ENCODE measurements at regions not wholly inside any gene's neighbourhood (a gene's known extent, or its start where the extent isn't known, plus 50 kb on each side); places are given as distances from the start of the nearest gene placed in this dataset.

GRCh38 chr2:16015903-16016265, 75.5 kb downstream of the MYCN start:
- intact Hi-C loops (cut with micrococcal nuclease): no loop called here
- no CpG with 5 or more reads among the region's 2 CpGs for WGBS (ENCODE audit: insufficient coverage)
- Mint-ChIP-seq H3K27ac (no peak overlapping the region), H3K27me3 (peaks cover 18% of the 10 kb centered on the region), H3K4me1 (no peaks in the 10 kb centered on the region), H3K9me3 (ENCODE audit: insufficient read depth) (peaks cover 3% of the 10 kb centered on the region), H3K4me3 (no peak overlapping the region)
- H3K27me3 ChIP-seq (replicated peaks in 1 of 4; ENCODE audit: control extremely low read depth in 1 of 4, control insufficient read depth in 3 of 4, insufficient read depth in 4 of 4, low read length in 3 of 4): peaks cover 0 to 8% (median 0%) of the 10 kb centered on the region in 4 experiments
- no peaks in the 10 kb centered on the region for H3K36me3 ChIP-seq (replicated peaks in 1 of 2; ENCODE audit: control extremely low read depth in 1 of 2, control insufficient read depth in 1 of 2, extremely low read depth in 1 of 2, insufficient read depth in 2 of 2, low read length in 1 of 2)
- TF ChIP-seq CTCF (IDR thresholded peaks at IDR 0.05) (no peak), EZH2 (IDR thresholded peaks at IDR 0.05; ENCODE audit: borderline replicate concordance, insufficient read depth, low read depth, low read length, poor library complexity, severe bottlenecking) (no peak)
- peaks cover 0 to 18% (median 0%) of the 10 kb centered on the region in 3 donors for H3K9me3 ChIP-seq (ENCODE audit: control extremely low read depth in 1 of 3, control insufficient read depth in 2 of 3, insufficient read depth in 1 of 3, low read length in 2 of 3)
- H3K79me2 ChIP-seq (ENCODE audit: control insufficient read depth, insufficient read depth, low read length): no peaks in the 10 kb centered on the region
- H4K20me1 ChIP-seq (ENCODE audit: control insufficient read depth, insufficient read depth, low read length, poor library complexity, severe bottlenecking): no peaks in the 10 kb centered on the region
- ATAC-seq (ENCODE audit: low read depth) (no peak), DNase-seq (no peak)
- no peak overlapping the region for H3K27ac ChIP-seq (ENCODE audit: low read length in 2 of 2)
- H2AFZ ChIP-seq (ENCODE audit: insufficient read depth, low read depth, low read length, poor library complexity, severe bottlenecking): no peak overlapping the region
- POLR2A ChIA-PET: no interaction called here
- H3K9ac ChIP-seq (ENCODE audit: low read length): no peak overlapping the region
- no peak overlapping the region for H3K4me2 ChIP-seq (replicated peaks; ENCODE audit: low read depth, low read length, poor library complexity, severe bottlenecking)
- no peaks in the 10 kb centered on the region for H3K4me1 ChIP-seq (ENCODE audit: control insufficient read depth in 2 of 2, insufficient read depth in 2 of 2, low read length in 2 of 2)
- H3K4me3 ChIP-seq (ENCODE audit: control extremely low read depth in 1 of 5, extremely low read depth in 1 of 5, insufficient read depth in 1 of 5, low read depth in 2 of 5, low read length in 4 of 5): no peak overlapping the region
- CTCF ChIA-PET: no interaction called here

- H3K27me3 Mint-ChIP-seq: peaks cover 18% of the 10 kb centered on the region
These were observed 75.0 kb downstream of the MYCN start for GRCh38 chr2:16015210-16015902.

More at GRCh38 chr2:16015210-16015902, 75.0 kb downstream of the MYCN start:
- DNase-seq: no peak
- CTCF ChIA-PET: no interaction called here
- H3K27me3 ChIP-seq (replicated peaks in 1 of 4; ENCODE audit: control extremely low read depth in 1 of 4, control insufficient read depth in 3 of 4, insufficient read depth in 4 of 4, low read length in 3 of 4): peaks cover 0 to 6% (median 0%) of the 10 kb centered on the region in 4 experiments
- peaks cover 3% of the 10 kb centered on the region for H3K9me3 Mint-ChIP-seq (ENCODE audit: insufficient read depth)
- peaks cover 0 to 18% (median 0%) of the 10 kb centered on the region in 3 donors for H3K9me3 ChIP-seq (ENCODE audit: control extremely low read depth in 1 of 3, control insufficient read depth in 2 of 3, insufficient read depth in 1 of 3, low read length in 2 of 3)
- ATAC-seq (ENCODE audit: low read depth): no peak
- POLR2A ChIA-PET: no interaction called here
- no peaks in the 10 kb centered on the region for H3K4me1 ChIP-seq (ENCODE audit: control insufficient read depth in 2 of 2, insufficient read depth in 2 of 2, low read length in 2 of 2)
- no peaks in the 10 kb centered on the region for H3K4me1 Mint-ChIP-seq
- no peak overlapping the region for H3K27ac ChIP-seq (ENCODE audit: low read length in 2 of 2)
- no peak overlapping the region for H3K9ac ChIP-seq (ENCODE audit: low read length)
- TF ChIP-seq EZH2 (IDR thresholded peaks at IDR 0.05; ENCODE audit: borderline replicate concordance, insufficient read depth, low read depth, low read length, poor library complexity, severe bottlenecking) (no peak), CTCF (IDR thresholded peaks at IDR 0.05) (no peak)
- intact Hi-C loops (cut with micrococcal nuclease): no loop called here
- no peaks in the 10 kb centered on the region for H3K36me3 ChIP-seq (replicated peaks in 1 of 2; ENCODE audit: control extremely low read depth in 1 of 2, control insufficient read depth in 1 of 2, extremely low read depth in 1 of 2, insufficient read depth in 2 of 2, low read length in 1 of 2)
- no peak overlapping the region for H3K4me3 ChIP-seq (ENCODE audit: control extremely low read depth in 1 of 5, extremely low read depth in 1 of 5, insufficient read depth in 1 of 5, low read depth in 2 of 5, low read length in 4 of 5)
- no peak overlapping the region for H2AFZ ChIP-seq (ENCODE audit: insufficient read depth, low read depth, low read length, poor library complexity, severe bottlenecking)
- no peak overlapping the region for H3K4me2 ChIP-seq (replicated peaks; ENCODE audit: low read depth, low read length, poor library complexity, severe bottlenecking)
- H3K27ac Mint-ChIP-seq: no peak overlapping the region
- H3K4me3 Mint-ChIP-seq: no peak overlapping the region
- WGBS (ENCODE audit: insufficient coverage): 87% methylated on average over 7 of the region's 15 CpGs
- no peaks in the 10 kb centered on the region for H3K79me2 ChIP-seq (ENCODE audit: control insufficient read depth, insufficient read depth, low read length)
- H4K20me1 ChIP-seq (ENCODE audit: control insufficient read depth, insufficient read depth, low read length, poor library complexity, severe bottlenecking): no peaks in the 10 kb centered on the region

Data from B cell (primary cell).